ENCODE measurements at regions not wholly inside any gene's neighbourhood (a gene's known extent, or its start where the extent isn't known, plus 50 kb on each side); places are given as distances from the start of the nearest gene placed in this dataset.

GRCh38 chr2:207290833-207291624 lies 125.3 kb upstream of the KLF7 start:
- DNase-seq, result no peak

GRCh38 chr2:207291625-207292252 lies 126.0 kb upstream of the KLF7 start:
- no peak for DNase-seq

GRCh38 chr2:207296265-207296948 lies 130.7 kb upstream of the KLF7 start:
- peak; percentile 31 for DNase-seq

GRCh38 chr2:207300817-207301216 lies 135.1 kb upstream of the KLF7 start:
- no peak for DNase-seq

GRCh38 chr2:207304761-207305160 lies 139.0 kb upstream of the KLF7 start:
- no peak for DNase-seq

- no peak for DNase-seq
These were observed 142.9 kb upstream of the KLF7 start for GRCh38 chr2:207308519-207309224.

GRCh38 chr2:207311316-207312005 lies 145.7 kb upstream of the KLF7 start:
- DNase-seq, result peak; percentile 96

- DNase-seq, result no peak
These were observed 146.2 kb upstream of the KLF7 start for GRCh38 chr2:207312006-207312356.

- no peak for DNase-seq
These were observed 148.2 kb upstream of the KLF7 start for GRCh38 chr2:207313947-207314346.

- DNase-seq, result no peak
These were observed 149.4 kb upstream of the KLF7 start for GRCh38 chr2:207315131-207315530.

GRCh38 chr2:207316484-207316883 lies 150.7 kb upstream of the KLF7 start:
- DNase-seq, result no peak

- no peak for DNase-seq
These were observed 151.2 kb upstream of the KLF7 start for GRCh38 chr2:207316906-207317305.

GRCh38 chr2:207317378-207317984 lies 151.7 kb upstream of the KLF7 start:
- DNase-seq, result peak; percentile 63

- no peak for DNase-seq
These were observed 152.5 kb upstream of the KLF7 start for GRCh38 chr2:207318181-207318628.

GRCh38 chr2:207319316-207319715 lies 153.6 kb upstream of the KLF7 start:
- no peak for DNase-seq

GRCh38 chr2:207320381-207321159 lies 154.8 kb upstream of the KLF7 start:
- DNase-seq, result no peak

- DNase-seq, result no peak
These were observed 155.8 kb upstream of the KLF7 start for GRCh38 chr2:207321514-207321913.

GRCh38 chr2:207324001-207324400 lies 158.3 kb upstream of the KLF7 start:
- DNase-seq, result no peak

- DNase-seq, result no peak
These were observed 161.8 kb upstream of the KLF7 start for GRCh38 chr2:207327513-207327912.

- DNase-seq, result no peak
These were observed 163.2 kb upstream of the KLF7 start for GRCh38 chr2:207328944-207329386.

- DNase-seq, result peak; percentile 97
These were observed 165.2 kb upstream of the KLF7 start for GRCh38 chr2:207330912-207331311.
